Panc1 (cell line): ENCODE measurements at regions not wholly inside any gene's neighbourhood (a gene's known extent, or its start where the extent isn't known, plus 50 kb on each side); places are given as distances from the start of the nearest gene placed in this dataset.

Source experiments
- ATAC-seq: fragments of 200-7000 bp; cut with Tn5 transposase; 2 replicates; pipeline ENCODE4 v1.9.1; 2020; ENCODE audit warnings: mild to moderate bottlenecking, moderate library complexity
- BruUV-seq: library from RNA; stranded (reverse); fragments of 400-500 nt; replicated peaks from 2 replicates; lab custom pipeline; 2021; lab: Mats Ljungman, UMichigan
- CTCF ChIA-PET: fragments of 300-600 bp; sonication (Branson Sonifier 250); formaldehyde crosslinking; loops from one replicate; lab custom pipeline; 2022; ENCODE audit warnings: antibody characterized with exemption; lab: Charles Lee
- POLR2A ChIA-PET: fragments of 300-600 bp; sonication (Branson Sonifier 250); formaldehyde crosslinking; loops from one replicate; lab custom pipeline; 2022; ENCODE audit warnings: antibody characterized with exemption; lab: Charles Lee
- DNase-seq: peaks from one replicate; pipeline ENCODE4 v3.0.0-alpha.2; 2010; ENCODE audit warnings: low read depth, low spot score
- H3K27ac ChIP-seq: 2 replicates; pipeline ENCODE4 v1.5.1; 2011; ENCODE audit warnings: mild to moderate bottlenecking, low read length, inconsistent platforms
- H3K27me3 ChIP-seq: fragments of 200-500 bp; sonication (Bioruptor generic); 2 replicates; pipeline ENCODE4 v1.6.0; 2014; ENCODE audit warnings: low read length, inconsistent platforms; ENCODE audit not compliant: control insufficient read depth, insufficient read depth
- H3K36me3 ChIP-seq: fragments of 200-500 bp; sonication (Bioruptor generic); 2 replicates; pipeline ENCODE4 v1.5.1; 2014; ENCODE audit warnings: inconsistent platforms, mild to moderate bottlenecking, low read length, moderate library complexity; ENCODE audit not compliant: control insufficient read depth, insufficient read depth
- H3K4me1 ChIP-seq: 2 replicates; pipeline ENCODE4 v1.5.1; 2011; ENCODE audit warnings: inconsistent platforms, mild to moderate bottlenecking, low read length, moderate library complexity; ENCODE audit not compliant: control insufficient read depth, insufficient read depth
- H3K4me3 ChIP-seq, 2 experiments: 2 replicates each; pipeline ENCODE4 v1.5.1; 2011 to 2012; ENCODE audit warnings: low read depth in 2 of 2, low read length in 2 of 2, mild to moderate bottlenecking in 2 of 2, inconsistent platforms in 1 of 2, moderate library complexity in 1 of 2
- H3K9me3 ChIP-seq: fragments of 200-500 bp; sonication (Bioruptor generic); 2 replicates; pipeline ENCODE4 v1.5.1; 2014; ENCODE audit warnings: low read depth, mild to moderate bottlenecking, inconsistent platforms, low read length, moderate library complexity; ENCODE audit not compliant: control insufficient read depth, insufficient read depth
- SIN3A ChIP-seq: IDR thresholded peaks from 2 replicates; pipeline ENCODE4 v1.6.1; 2012; ENCODE audit warnings: low read depth, mild to moderate bottlenecking, low read length, moderate library complexity, borderline replicate concordance; ENCODE audit not compliant: insufficient read depth
- TCF7L2 ChIP-seq: IDR thresholded peaks from 2 replicates; pipeline ENCODE4 v1.6.1; 2011; ENCODE audit warnings: mild to moderate bottlenecking, low read depth, low read length, inconsistent platforms
- in situ Hi-C: cut with HindIII; loops from 2 replicates; pipeline ENCODE4 v1.10.0; 2016; ENCODE audit warnings: low sequenced_read_pairs, low pct_unique_long_range_greater_than_20kb
- intact Hi-C: fragments of 100-400 bp; cut with micrococcal nuclease; formaldehyde crosslinking; loops from one replicate; pipeline ENCODE4 v1.10.0; 2022; ENCODE audit not compliant: unreplicated experiment
- TF ChIP-seq, protein P1 (sequence below): fragments of 450-650 bp; IDR thresholded peaks from 2 replicates; pipeline ENCODE4 v1.5.1; 2017; ENCODE audit warnings: mild to moderate bottlenecking
- TF ChIP-seq, protein P2 (sequence below), 2 experiments: IDR thresholded peaks; 2 replicates each; pipeline ENCODE4 v1.6.1; 2011 to 2012; ENCODE audit warnings: low read depth in 2 of 2, control low read depth in 1 of 2, low read length in 1 of 2, mild to moderate bottlenecking in 1 of 2, moderate library complexity in 1 of 2; ENCODE audit not compliant: insufficient read depth in 1 of 2

DNA sequence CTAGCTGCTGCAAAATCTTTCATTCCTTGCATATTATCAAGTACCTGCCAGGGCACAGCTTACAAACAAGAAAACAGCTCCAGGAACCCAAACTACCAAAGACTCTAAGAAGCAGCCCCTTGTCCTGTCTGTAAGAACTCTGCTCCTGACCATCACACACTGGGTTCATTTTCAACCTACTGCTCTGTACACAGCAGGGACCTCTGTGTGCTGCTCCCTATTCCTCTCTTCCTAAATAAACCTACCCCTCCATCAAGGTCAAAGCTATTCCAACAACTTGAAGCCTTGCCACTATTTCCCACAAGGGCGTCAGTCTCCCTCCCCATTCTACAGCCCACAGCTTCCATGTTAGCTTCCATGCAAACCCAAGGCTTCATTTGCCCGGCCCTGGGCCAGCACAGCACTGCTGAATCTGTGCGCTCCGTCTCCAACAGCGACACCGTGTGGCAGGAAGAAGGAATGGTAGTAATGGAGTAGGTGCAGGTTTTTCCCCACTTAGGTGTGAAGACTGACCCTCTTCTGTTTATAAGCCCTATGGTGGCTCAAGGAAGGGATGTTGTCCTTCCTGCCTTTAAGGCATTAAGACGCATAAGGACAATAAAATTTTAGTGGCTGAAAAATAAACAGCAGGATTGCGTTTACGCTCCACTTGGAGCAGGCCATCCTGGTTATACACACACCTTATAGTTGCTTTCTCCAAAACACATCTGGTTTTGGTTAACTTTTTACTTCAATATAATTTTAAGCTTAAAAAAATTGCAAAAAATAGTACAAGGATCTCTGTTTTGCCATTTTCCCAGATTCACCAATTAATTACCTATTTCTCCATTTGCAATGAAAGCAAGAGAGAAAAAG lies 115.2 kb upstream of the NXT1 start:
- H3K4me3 ChIP-seq = no peak overlapping the region
- peak; percentile 77 for ATAC-seq
- intact Hi-C loops = no loop called here
- in situ Hi-C loops = no loop called here
- H3K4me1 ChIP-seq = no peaks in the 10 kb centered on the region
- no peak for TF ChIP-seq TCF7L2
- TF ChIP-seq, protein P1, sequence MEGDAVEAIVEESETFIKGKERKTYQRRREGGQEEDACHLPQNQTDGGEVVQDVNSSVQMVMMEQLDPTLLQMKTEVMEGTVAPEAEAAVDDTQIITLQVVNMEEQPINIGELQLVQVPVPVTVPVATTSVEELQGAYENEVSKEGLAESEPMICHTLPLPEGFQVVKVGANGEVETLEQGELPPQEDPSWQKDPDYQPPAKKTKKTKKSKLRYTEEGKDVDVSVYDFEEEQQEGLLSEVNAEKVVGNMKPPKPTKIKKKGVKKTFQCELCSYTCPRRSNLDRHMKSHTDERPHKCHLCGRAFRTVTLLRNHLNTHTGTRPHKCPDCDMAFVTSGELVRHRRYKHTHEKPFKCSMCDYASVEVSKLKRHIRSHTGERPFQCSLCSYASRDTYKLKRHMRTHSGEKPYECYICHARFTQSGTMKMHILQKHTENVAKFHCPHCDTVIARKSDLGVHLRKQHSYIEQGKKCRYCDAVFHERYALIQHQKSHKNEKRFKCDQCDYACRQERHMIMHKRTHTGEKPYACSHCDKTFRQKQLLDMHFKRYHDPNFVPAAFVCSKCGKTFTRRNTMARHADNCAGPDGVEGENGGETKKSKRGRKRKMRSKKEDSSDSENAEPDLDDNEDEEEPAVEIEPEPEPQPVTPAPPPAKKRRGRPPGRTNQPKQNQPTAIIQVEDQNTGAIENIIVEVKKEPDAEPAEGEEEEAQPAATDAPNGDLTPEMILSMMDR = peak; percentile 81
- ChIA-PET CTCF (interaction anchor here (0.6 kb wide), 2 partner anchors 105 to 186 kb away, joined by 3 read pairs; no protein-coding TSS in a partner anchor), POLR2A (no interaction called here)
- no TSS peak for BruUV-seq
- no peak overlapping the region for H3K27ac ChIP-seq
- H3K36me3 ChIP-seq = no peaks in the 10 kb centered on the region
- DNase-seq = no peak
- no peaks in the 10 kb centered on the region for H3K9me3 ChIP-seq
- H3K27me3 ChIP-seq = no peaks in the 10 kb centered on the region

DNA sequence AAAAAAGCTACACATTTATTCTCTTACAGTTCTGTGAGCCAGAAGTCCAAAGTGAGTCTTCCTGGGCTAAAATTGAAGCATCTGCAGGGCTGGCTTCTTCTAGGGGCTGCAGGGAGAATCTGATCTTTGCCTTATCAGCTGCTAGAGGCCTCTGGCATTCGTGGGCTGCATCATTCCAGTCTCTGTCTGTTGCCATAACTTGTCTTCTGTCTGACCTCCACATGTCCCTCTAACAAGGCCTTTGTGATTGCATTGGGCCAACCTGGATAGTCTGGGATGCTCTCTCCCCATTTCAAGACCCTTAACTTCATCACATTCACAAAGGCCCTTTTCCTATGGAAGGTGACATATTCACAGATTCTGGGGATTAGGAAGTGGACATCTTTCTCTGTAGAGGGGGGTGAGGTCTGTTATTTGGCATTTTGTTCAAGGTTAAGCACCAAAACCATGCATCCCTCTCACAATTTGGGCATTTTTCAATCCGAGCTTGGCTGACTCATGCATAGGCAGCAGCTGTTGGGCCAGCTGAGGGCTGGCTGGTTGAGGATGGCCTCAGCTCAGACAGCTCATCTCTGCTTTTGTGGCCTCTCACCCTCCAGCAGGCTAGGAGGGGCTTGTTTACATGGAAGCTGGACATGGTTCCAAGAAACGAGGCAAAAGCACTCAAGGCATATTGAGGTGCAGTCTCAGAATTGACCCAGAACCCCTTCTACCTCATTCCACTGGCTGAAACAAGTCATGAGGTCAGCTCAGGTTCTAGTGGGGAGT lies 116.1 kb upstream of the NXT1 start:
- POLR2A ChIA-PET = no interaction called here
- DNase-seq (no peak), ATAC-seq (no peak)
- intact Hi-C loops (no loop called here), in situ Hi-C loops (no loop called here)
- no peaks in the 10 kb centered on the region for H3K9me3 ChIP-seq
- no peaks in the 10 kb centered on the region for H3K4me1 ChIP-seq
- no TSS peak for BruUV-seq
- H3K36me3 ChIP-seq = no peaks in the 10 kb centered on the region
- CTCF ChIA-PET = interaction anchor here (0.6 kb wide), 1 partner anchor 106 kb away, joined by 3 read pairs; no protein-coding TSS in a partner anchor
- H3K27me3 ChIP-seq = no peaks in the 10 kb centered on the region
- H3K27ac ChIP-seq = no peak overlapping the region
- TF ChIP-seq, protein P1 = no peak
- TF ChIP-seq, protein P2, sequence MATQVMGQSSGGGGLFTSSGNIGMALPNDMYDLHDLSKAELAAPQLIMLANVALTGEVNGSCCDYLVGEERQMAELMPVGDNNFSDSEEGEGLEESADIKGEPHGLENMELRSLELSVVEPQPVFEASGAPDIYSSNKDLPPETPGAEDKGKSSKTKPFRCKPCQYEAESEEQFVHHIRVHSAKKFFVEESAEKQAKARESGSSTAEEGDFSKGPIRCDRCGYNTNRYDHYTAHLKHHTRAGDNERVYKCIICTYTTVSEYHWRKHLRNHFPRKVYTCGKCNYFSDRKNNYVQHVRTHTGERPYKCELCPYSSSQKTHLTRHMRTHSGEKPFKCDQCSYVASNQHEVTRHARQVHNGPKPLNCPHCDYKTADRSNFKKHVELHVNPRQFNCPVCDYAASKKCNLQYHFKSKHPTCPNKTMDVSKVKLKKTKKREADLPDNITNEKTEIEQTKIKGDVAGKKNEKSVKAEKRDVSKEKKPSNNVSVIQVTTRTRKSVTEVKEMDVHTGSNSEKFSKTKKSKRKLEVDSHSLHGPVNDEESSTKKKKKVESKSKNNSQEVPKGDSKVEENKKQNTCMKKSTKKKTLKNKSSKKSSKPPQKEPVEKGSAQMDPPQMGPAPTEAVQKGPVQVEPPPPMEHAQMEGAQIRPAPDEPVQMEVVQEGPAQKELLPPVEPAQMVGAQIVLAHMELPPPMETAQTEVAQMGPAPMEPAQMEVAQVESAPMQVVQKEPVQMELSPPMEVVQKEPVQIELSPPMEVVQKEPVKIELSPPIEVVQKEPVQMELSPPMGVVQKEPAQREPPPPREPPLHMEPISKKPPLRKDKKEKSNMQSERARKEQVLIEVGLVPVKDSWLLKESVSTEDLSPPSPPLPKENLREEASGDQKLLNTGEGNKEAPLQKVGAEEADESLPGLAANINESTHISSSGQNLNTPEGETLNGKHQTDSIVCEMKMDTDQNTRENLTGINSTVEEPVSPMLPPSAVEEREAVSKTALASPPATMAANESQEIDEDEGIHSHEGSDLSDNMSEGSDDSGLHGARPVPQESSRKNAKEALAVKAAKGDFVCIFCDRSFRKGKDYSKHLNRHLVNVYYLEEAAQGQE (IDR thresholded peaks at IDR 0.05; ENCODE audit: insufficient read depth in 1 of 2, low read depth in 2 of 2, low read length in 1 of 2) = no peak
- TF ChIP-seq SIN3A (no peak), TCF7L2 (no peak)
- H3K4me3 ChIP-seq = no peak overlapping the region
